ENCODE measurements at regions not wholly inside any gene's neighbourhood (a gene's known extent, or its start where the extent isn't known, plus 50 kb on each side); places are given as distances from the start of the nearest gene placed in this dataset.

- TF ChIP-seq TAF1 (CRISPR knock-in tag; IDR thresholded peaks at IDR 0.05) (no peak), ETV5 (CRISPR knock-in tag; IDR thresholded peaks at IDR 0.05; ENCODE audit: borderline replicate concordance) (no peak), HNF4G (IDR thresholded peaks at IDR 0.05; ENCODE audit: borderline replicate concordance, low read depth, low read length) (no peak), HNF4G (CRISPR knock-in tag; IDR thresholded peaks at IDR 0.05; ENCODE audit: borderline replicate concordance, low read depth) (no peak), ZNF816 (CRISPR knock-in tag; IDR thresholded peaks at IDR 0.05; ENCODE audit: borderline replicate concordance) (no peak), NCOA2 (CRISPR knock-in tag; IDR thresholded peaks at IDR 0.05) (no peak), PRPF4 (IDR thresholded peaks at IDR 0.05; ENCODE audit: low read depth, low read length, poor library complexity, severe bottlenecking) (no peak), RAD21 (CRISPR knock-in tag; IDR thresholded peaks at IDR 0.05) (no peak), PRDM15 (CRISPR knock-in tag; IDR thresholded peaks at IDR 0.05) (no peak), POLR2A (IDR thresholded peaks at IDR 0.05; ENCODE audit: insufficient read depth in 1 of 2, low read depth in 2 of 2, low read length in 2 of 2) (no peak)
Measured at GRCh38 chr5:68405026-68405684, 189.6 kb downstream of the PIK3R1 start.

Measured in HepG2 (cell line).